Mesenchymal stem cell (in vitro differentiated cells and primary cell): ENCODE measurements at regions not wholly inside any gene's neighbourhood (a gene's known extent, or its start where the extent isn't known, plus 50 kb on each side); places are given as distances from the start of the nearest gene placed in this dataset. TPM values are rescaled to one million over a fixed set of nuclear protein-coding genes. Genes with fewer than 3 reads are reported as not detected.

Experiments used
- small RNA-seq: library from polyadenylated mRNA; stranded (forward); fragments of <200 nt; extraction: miRNeasy Mini kit (QIAGEN cat#:217004); gene quantifications from one replicate; pipeline ENCODE3, GENCODE V24; 2013; ENCODE audit warnings: low read depth

Small RNA genes in the stretch of these regions (small RNA-seq; reads per million reads assigned to genes)
- not detected for gene RNU4-79P
